OCI-LY7 (cell line): ENCODE measurements at regions not wholly inside any gene's neighbourhood (a gene's known extent, or its start where the extent isn't known, plus 50 kb on each side); places are given as distances from the start of the nearest gene placed in this dataset.

Source experiments
- BruUV-seq: library from RNA; stranded (reverse); fragments of 400-500 nt; replicated peaks from 2 replicates; lab custom pipeline; 2021; lab: Mats Ljungman, UMichigan
- CTCF ChIA-PET: fragments of 300-600 bp; sonication (Branson Sonifier 250); formaldehyde crosslinking; loops from one replicate; lab custom pipeline; 2022; ENCODE audit warnings: antibody characterized with exemption; ENCODE audit not compliant: unreplicated experiment; lab: Charles Lee
- POLR2A ChIA-PET: fragments of 300-600 bp; sonication (Branson Sonifier 250); formaldehyde crosslinking; loops from one replicate; lab custom pipeline; 2022; ENCODE audit warnings: antibody characterized with exemption; lab: Charles Lee
- DNase-seq: peaks from one replicate; pipeline ENCODE4 v3.0.0-alpha.2; 2015; ENCODE audit warnings: low spot score
- H2AFZ ChIP-seq: fragments of 200-600 bp; sonication (generic), shearing (Covaris generic); 2 replicates; pipeline ENCODE4 v1.6.1; 2014; ENCODE audit warnings: mild to moderate bottlenecking, antibody characterized with exemption, low read length, moderate library complexity
- H3K27ac ChIP-seq: fragments of 200-600 bp; sonication (generic); 2 replicates; pipeline ENCODE4 v1.5.1; 2014; ENCODE audit warnings: mixed run types, low read depth, mild to moderate bottlenecking, moderate library complexity, low read length, inconsistent platforms; ENCODE audit not compliant: poor library complexity, severe bottlenecking
- H3K36me3 ChIP-seq: fragments of 200-600 bp; sonication (generic); 2 replicates; pipeline ENCODE4 v1.6.1; 2014; ENCODE audit warnings: mild to moderate bottlenecking, antibody characterized with exemption, low read length, moderate library complexity, mixed read lengths; ENCODE audit not compliant: insufficient read depth
- H3K4me1 ChIP-seq: fragments of 200-600 bp; sonication (generic); 2 replicates; pipeline ENCODE4 v1.5.1; 2014; ENCODE audit warnings: mild to moderate bottlenecking, low read length; ENCODE audit not compliant: insufficient read depth, poor library complexity, severe bottlenecking
- H3K4me2 ChIP-seq: fragments of 200-600 bp; sonication (generic); 2 replicates; pipeline ENCODE4 v1.6.1; 2014; ENCODE audit warnings: mild to moderate bottlenecking, low read length
- H3K4me3 ChIP-seq: fragments of 200-600 bp; sonication (generic); 2 replicates; pipeline ENCODE4 v1.5.1; 2014; ENCODE audit warnings: mild to moderate bottlenecking, low read depth, low read length; ENCODE audit not compliant: poor library complexity, severe bottlenecking
- H3K79me2 ChIP-seq: fragments of 200-600 bp; sonication (generic); 2 replicates; pipeline ENCODE4 v1.6.1; 2016; ENCODE audit warnings: low read depth, mild to moderate bottlenecking, low read length, moderate library complexity, mixed read lengths; ENCODE audit not compliant: insufficient read depth
- H3K9me2 ChIP-seq: fragments of 200-600 bp; sonication (generic); 2 replicates; pipeline ENCODE4 v1.6.1; 2016; ENCODE audit warnings: mild to moderate bottlenecking, low read length, mixed read lengths; ENCODE audit not compliant: insufficient read depth
- H3K9me3 ChIP-seq: fragments of 200-600 bp; sonication (generic); 2 replicates; pipeline ENCODE4 v1.6.1; 2014; ENCODE audit warnings: mild to moderate bottlenecking, mixed run types, low read length, mixed read lengths
- H4K20me1 ChIP-seq: fragments of 200-600 bp; sonication (generic); 2 replicates; pipeline ENCODE4 v1.6.1; 2014; ENCODE audit warnings: mild to moderate bottlenecking, antibody characterized with exemption, low read length, moderate library complexity, mixed read lengths; ENCODE audit not compliant: insufficient read depth
- CTCF ChIP-seq: fragments of 200-600 bp; sonication (generic); conservative IDR thresholded peaks from 2 replicates; pipeline ENCODE4 v1.5.1; 2014; ENCODE audit warnings: mild to moderate bottlenecking, antibody characterized with exemption, low read length, moderate library complexity, mixed read lengths
- EZH2phosphoT487 ChIP-seq: fragments of 200-600 bp; sonication (generic); IDR thresholded peaks from 2 replicates; pipeline ENCODE4 v1.6.1; 2018; ENCODE audit warnings: low read depth, borderline replicate concordance, mild to moderate bottlenecking, mixed run types, antibody characterized with exemption, low read length, moderate library complexity, mixed read lengths
- intact Hi-C: fragments of 100-400 bp; cut with micrococcal nuclease; formaldehyde crosslinking; loops from one replicate; pipeline ENCODE4 v1.10.0; 2022; ENCODE audit not compliant: unreplicated experiment

- no TSS peak for BruUV-seq
- ChIA-PET POLR2A (interaction anchor here (0.9 kb wide), 1 partner anchor 8 kb away, joined by 4 read pairs; no protein-coding TSS in a partner anchor), CTCF (no interaction called here)
- DNase-seq: no peak
- intact Hi-C loops: no loop called here
- Histone ChIP-seq H3K79me2 (no peaks in the 10 kb centered on the region), H3K9me3 (no peaks in the 10 kb centered on the region), H3K9me2 (no peaks in the 10 kb centered on the region), H3K4me1 (peaks cover 10% of the 10 kb centered on the region), H2AFZ (0 out of 2 replicates have a peak overlapping the region, but pooled peaks have one; percentile 26), H3K36me3 (no peaks in the 10 kb centered on the region), H3K27ac (no peak overlapping the region), H3K4me2 (peak overlapping the region; percentile 38), H3K4me3 (no peak overlapping the region), H4K20me1 (no peaks in the 10 kb centered on the region)
- TF ChIP-seq EZH2phosphoT487 (no peak), CTCF (no peak)
Measured at GRCh38 chr1:221806984-221807383, 65.1 kb upstream of the DUSP10 start.

GRCh38 chr1:221806236-221806635, 64.3 kb upstream of the DUSP10 start:
- POLR2A ChIA-PET: no interaction called here

More at GRCh38 chr1:221806236-221806635, 64.3 kb upstream of the DUSP10 start:
- H3K27ac ChIP-seq: no peak overlapping the region
- H2AFZ ChIP-seq: 0 out of 2 replicates have a peak overlapping the region, but pooled peaks have one; percentile 32
- H3K4me1 ChIP-seq: peaks cover 10% of the 10 kb centered on the region
- H3K36me3 ChIP-seq: no peaks in the 10 kb centered on the region
- no peaks in the 10 kb centered on the region for H3K79me2 ChIP-seq
- intact Hi-C loops: no loop called here
- no peaks in the 10 kb centered on the region for H4K20me1 ChIP-seq
- TF ChIP-seq EZH2phosphoT487 (no peak), CTCF (no peak)
- H3K4me2 ChIP-seq: peak overlapping the region; percentile 38; the same call in 1 of the 2 replicates
- no TSS peak for BruUV-seq
- CTCF ChIA-PET: no interaction called here
- H3K4me3 ChIP-seq: no peak overlapping the region
- no peak for DNase-seq
- H3K9me3 ChIP-seq: no peaks in the 10 kb centered on the region
- no peaks in the 10 kb centered on the region for H3K9me2 ChIP-seq
